GM21447 (cell line): ENCODE measurements at regions not wholly inside any gene's neighbourhood (a gene's known extent, or its start where the extent isn't known, plus 50 kb on each side); places are given as distances from the start of the nearest gene placed in this dataset.
"Not testable (repeated sequence)": the region's sequence is repeated elsewhere in the genome, so short reads cannot be mapped to it uniquely, and the experiment has no call there.

Experiments
- ATAC-seq: cut with Tn5 transposase; IDR thresholded peaks from one replicate; pipeline ENCODE4 v1.9.1; 2021; ENCODE audit not compliant: unreplicated experiment

GRCh38 chr4:103887191-103887590 lies 167.4 kb upstream of the TACR3 start:
- ATAC-seq = no peak

- ATAC-seq = no peak
Measured at GRCh38 chr4:103885152-103885551, 165.4 kb upstream of the TACR3 start.

GRCh38 chr4:103867311-103867710 lies 147.5 kb upstream of the TACR3 start:
- ATAC-seq = no peak

GRCh38 chr4:103853627-103854026 lies 133.8 kb upstream of the TACR3 start:
- no peak for ATAC-seq

- ATAC-seq = no peak
Measured at GRCh38 chr4:103853146-103853545, 133.4 kb upstream of the TACR3 start.

- no peak for ATAC-seq
Measured at GRCh38 chr4:103845075-103845474, 125.3 kb upstream of the TACR3 start.

GRCh38 chr4:103842637-103843239 lies 123.0 kb upstream of the TACR3 start:
- no peak for ATAC-seq

- no peak for ATAC-seq
Measured at GRCh38 chr4:103842076-103842475, 122.3 kb upstream of the TACR3 start.

GRCh38 chr4:103810308-103810707 lies 90.5 kb upstream of the TACR3 start:
- ATAC-seq = not testable (repeated sequence)

GRCh38 chr4:103802766-103803165 lies 83.0 kb upstream of the TACR3 start:
- ATAC-seq = no peak

- ATAC-seq = no peak
Measured at GRCh38 chr4:103787057-103787456, 67.3 kb upstream of the TACR3 start.

GRCh38 chr4:103786593-103786992 lies 66.8 kb upstream of the TACR3 start:
- no peak for ATAC-seq

GRCh38 chr4:103786014-103786413 lies 66.2 kb upstream of the TACR3 start:
- no peak for ATAC-seq

- ATAC-seq = no peak
Measured at GRCh38 chr4:103778221-103778620, 58.4 kb upstream of the TACR3 start.

- no peak for ATAC-seq
Measured at GRCh38 chr4:103774326-103774825, 54.6 kb upstream of the TACR3 start.

- no peak for ATAC-seq
Measured at GRCh38 chr4:103773691-103774231, 54.0 kb upstream of the TACR3 start.
